GM12878 (cell line): ENCODE measurements at regions not wholly inside any gene's neighbourhood (a gene's known extent, or its start where the extent isn't known, plus 50 kb on each side); places are given as distances from the start of the nearest gene placed in this dataset.

ENCODE experiments used
- ATAC-seq: fragments of 200-7000 bp; cut with Tn5 transposase; 3 replicates; pipeline ENCODE4 v1.9.1; 2020; ENCODE audit warnings: mild to moderate bottlenecking, moderate library complexity
- BruUV-seq: library from RNA; stranded (reverse); fragments of 400-500 nt; replicated peaks from 2 replicates; lab custom pipeline; 2021; lab: Mats Ljungman, UMichigan
- CTCF ChIA-PET: fragments of 300-600 bp; sonication (Branson Sonifier 250); formaldehyde crosslinking; extraction: SDS; loops from one replicate; lab custom pipeline; 2021; ENCODE audit warnings: inconsistent platforms; lab: Yijun Ruan, JAX
- POLR2A ChIA-PET: fragments of 350-600 bp; formaldehyde crosslinking; extraction: SDS; loops from one replicate; lab custom pipeline; 2021; ENCODE audit warnings: inconsistent platforms; lab: Charles Lee
- RAD21 ChIA-PET: fragments of 300-600 bp; sonication (Branson Sonifier 250); formaldehyde crosslinking; loops from one replicate; lab custom pipeline; 2023; ENCODE audit warnings: antibody characterized with exemption; ENCODE audit not compliant: unreplicated experiment; lab: Charles Lee
- SMC1A ChIA-PET: fragments of 300-600 bp; sonication (Branson Sonifier 250); formaldehyde crosslinking; loops from one replicate; lab custom pipeline; 2023; ENCODE audit not compliant: unreplicated experiment, uncharacterized antibody; lab: Charles Lee
- DNase-seq: peaks from one replicate; pipeline ENCODE4 v3.0.0-alpha.2; 2011; ENCODE audit warnings: low read depth, low spot score
- FAIRE-seq: peaks from 3 replicates; lab custom pipeline; 2011; peaks lifted over from hg19 to GRCh38; lab: Jason Lieb, UNC
- H2AFZ ChIP-seq: 2 replicates; pipeline ENCODE4 v1.6.0; 2011; ENCODE audit warnings: low read depth, low read length, control low read depth; ENCODE audit not compliant: control insufficient read depth
- H3K27ac ChIP-seq: 2 replicates; pipeline ENCODE4 v1.5.1; 2011; ENCODE audit warnings: control low read depth; ENCODE audit not compliant: control insufficient read depth, insufficient read depth
- H3K27me3 ChIP-seq, 2 experiments: replicated peaks in 1 of 2; 2 replicates each; pipeline versions ENCODE4 v1.6.0 to v1.6.1; 2011; ENCODE audit warnings: low read length in 1 of 2; ENCODE audit not compliant: control insufficient read depth in 2 of 2, insufficient read depth in 2 of 2
- H3K36me3 ChIP-seq, 2 experiments: 2 replicates each; pipeline ENCODE4 v1.5.1; 2011; ENCODE audit warnings: low read length in 1 of 2; ENCODE audit not compliant: control insufficient read depth in 2 of 2, insufficient read depth in 2 of 2
- H3K4me1 ChIP-seq: 2 replicates; pipeline ENCODE4 v1.6.1; 2011; ENCODE audit warnings: mild to moderate bottlenecking, low read length, moderate library complexity, mixed read lengths; ENCODE audit not compliant: control insufficient read depth, insufficient read depth
- H3K4me2 ChIP-seq: 2 replicates; pipeline ENCODE4 v1.6.0; 2011; ENCODE audit warnings: control low read depth; ENCODE audit not compliant: control insufficient read depth, insufficient read depth
- H3K4me3 ChIP-seq: fragments of 200-600 bp; sonication (generic); 2 replicates; pipeline ENCODE4 v1.5.1; 2016
- H3K79me2 ChIP-seq: 2 replicates; pipeline ENCODE4 v1.6.0; 2011; ENCODE audit warnings: low read length; ENCODE audit not compliant: control insufficient read depth, insufficient read depth
- H3K9ac ChIP-seq: 2 replicates; pipeline ENCODE4 v1.8.0; 2011; ENCODE audit warnings: low read length, control low read depth, mixed read lengths; ENCODE audit not compliant: control insufficient read depth, insufficient read depth
- H3K9me3 ChIP-seq: replicated peaks from 3 replicates; pipeline ENCODE4 v1.5.1; 2011; ENCODE audit warnings: mild to moderate bottlenecking, low read length; ENCODE audit not compliant: control insufficient read depth, insufficient read depth
- H4K20me1 ChIP-seq: 2 replicates; pipeline ENCODE4 v1.6.0; 2011; ENCODE audit not compliant: control insufficient read depth, insufficient read depth
- BCL11A ChIP-seq: IDR thresholded peaks from 2 replicates; pipeline ENCODE4 v1.6.1; 2011; ENCODE audit warnings: low read depth, low read length
- BCLAF1 ChIP-seq: fragments of 450-650 bp; IDR thresholded peaks from 2 replicates; pipeline ENCODE4 v1.6.1; 2017; ENCODE audit warnings: antibody characterized with exemption, mild to moderate bottlenecking, moderate library complexity
- CEBPZ ChIP-seq: fragments of 150-350 bp; IDR thresholded peaks from 2 replicates; pipeline ENCODE4 v1.6.1; 2016; ENCODE audit warnings: low read depth, low read length
- IRF3 ChIP-seq: fragments of 450-650 bp; IDR thresholded peaks from 2 replicates; pipeline ENCODE4 v1.6.1; 2014; ENCODE audit warnings: mild to moderate bottlenecking
- MLLT1 ChIP-seq: fragments of 450-650 bp; IDR thresholded peaks from 2 replicates; pipeline ENCODE4 v1.6.1; 2016; ENCODE audit warnings: mild to moderate bottlenecking
- NRF1 ChIP-seq: conservative IDR thresholded peaks from 2 replicates; pipeline ENCODE4 v1.6.1; 2011; ENCODE audit warnings: mild to moderate bottlenecking, low read depth, low read length, improper control_type of control experiment
- RAD51 ChIP-seq: fragments of 450-650 bp; IDR thresholded peaks from 2 replicates; pipeline ENCODE4 v1.6.1; 2016; ENCODE audit warnings: moderate library complexity, mild to moderate bottlenecking, inconsistent platforms
- SMC3 ChIP-seq: IDR thresholded peaks from 2 replicates; pipeline ENCODE4 v1.6.1; 2011; ENCODE audit warnings: low read length, improper control_type of control experiment, borderline replicate concordance
- USF1 ChIP-seq: IDR thresholded peaks from 2 replicates; pipeline ENCODE4 v1.6.1; 2011; ENCODE audit warnings: borderline replicate concordance, low read depth, mild to moderate bottlenecking, moderate library complexity, mixed read lengths, low read length; ENCODE audit not compliant: insufficient read depth; ENCODE audit errors: extremely low read length
- YY1 ChIP-seq: IDR thresholded peaks from 2 replicates; pipeline ENCODE4 v1.6.1; 2011; ENCODE audit warnings: low read depth, mild to moderate bottlenecking, low read length
- ZNF384 ChIP-seq: IDR thresholded peaks from 2 replicates; pipeline ENCODE4 v1.6.1; 2012; ENCODE audit warnings: low read depth, mild to moderate bottlenecking, low read length, improper control_type of control experiment, borderline replicate concordance
- WGBS: methylation state at CpG from one replicate; pipeline ENCODE4 v1.1.6; 2016; ENCODE audit warnings: low lambda C conversion rate; ENCODE audit not compliant: insufficient replicate concordance, insufficient coverage; ENCODE audit errors: missing lambda C conversion rate; 5-methylcytosine and 5-hydroxymethylcytosine counted together
- in situ Hi-C: fragments of 300-500 bp; cut with MboI; formaldehyde crosslinking; loops from 9 replicates; pipeline ENCODE4 v1.14.3; 2018; ENCODE audit warnings: mixed read lengths
- intact Hi-C: fragments of 100-400 bp; cut with micrococcal nuclease; formaldehyde crosslinking; loops from one replicate; pipeline ENCODE4 v1.14.2; 2022; ENCODE audit not compliant: unreplicated experiment

- H3K4me2 ChIP-seq: no peak overlapping the region
- H3K9me3 ChIP-seq: peaks cover 1% of the 10 kb centered on the region; the same call in 2 of the 3 replicates
- intact Hi-C loops: no loop called here
- BruUV-seq: no TSS peak
- H3K36me3 ChIP-seq: no peaks in the 10 kb centered on the region
- no peaks in the 10 kb centered on the region for H4K20me1 ChIP-seq
- no peak overlapping the region for H3K4me3 ChIP-seq
- no peak overlapping the region for H3K27ac ChIP-seq
- no peak for DNase-seq
- no peaks in the 10 kb centered on the region for H3K27me3 ChIP-seq
- TF ChIP-seq NRF1 (no peak), CEBPZ (no peak), MLLT1 (no peak), USF1 (no peak), YY1 (no peak), SMC3 (no peak), IRF3 (no peak), BCLAF1 (no peak), RAD51 (no peak), ZNF384 (no peak), BCL11A (no peak)
- TF ChIP-seq, all 136 proteins: peak for 0
- ChIA-PET CTCF (no interaction called here), POLR2A (no interaction called here), SMC1A (interaction anchor here (1.3 to 1.9 kb wide), 2 partner anchors 9 to 116 kb away, joined by 3 to 6 read pairs; no protein-coding TSS in a partner anchor), RAD21 (no interaction called here)
- in situ Hi-C loops: no loop called here
- no peak overlapping the region for H3K9ac ChIP-seq
- no peaks in the 10 kb centered on the region for H3K4me1 ChIP-seq
- WGBS: 13% methylated on average over 4 of the region's 4 CpGs
- no peak for ATAC-seq
- H2AFZ ChIP-seq: no peak overlapping the region
- no peak for FAIRE-seq
- H3K79me2 ChIP-seq: no peaks in the 10 kb centered on the region
These were observed 498.6 kb downstream of the EPHA4 start for GRCh38 chr2:221073326-221074049.
